Calu3 (cell line): ENCODE measurements at regions not wholly inside any gene's neighbourhood (a gene's known extent, or its start where the extent isn't known, plus 50 kb on each side); places are given as distances from the start of the nearest gene placed in this dataset.

Experiments used
- BruUV-seq: library from RNA; stranded (reverse); fragments of 400-500 nt; replicated peaks from 2 replicates; lab custom pipeline; 2021; lab: Mats Ljungman, UMichigan
- CTCF ChIA-PET: fragments of 300-600 bp; sonication (Branson Sonifier 250); formaldehyde crosslinking; loops from one replicate; lab custom pipeline; 2022; ENCODE audit warnings: antibody characterized with exemption; lab: Charles Lee
- DNase-seq: peaks from one replicate; pipeline ENCODE4 v3.0.0; 2022
- H3K27ac Mint-ChIP-seq: one replicate; pipeline ENCODE4 v1.8.0; 2022; ENCODE audit warnings: mixed read lengths; ENCODE audit not compliant: unreplicated experiment
- H3K27me3 Mint-ChIP-seq: one replicate; pipeline ENCODE4 v1.8.0; 2022; ENCODE audit warnings: mixed read lengths; ENCODE audit not compliant: unreplicated experiment
- H3K36me3 Mint-ChIP-seq: one replicate; pipeline ENCODE4 v1.8.0; 2022; ENCODE audit warnings: mild to moderate bottlenecking, moderate library complexity, mixed read lengths; ENCODE audit not compliant: insufficient read depth, unreplicated experiment
- H3K4me1 Mint-ChIP-seq: one replicate; pipeline ENCODE4 v1.8.0; 2022; ENCODE audit warnings: mild to moderate bottlenecking, low read depth, mixed read lengths; ENCODE audit not compliant: unreplicated experiment
- H3K4me3 Mint-ChIP-seq: one replicate; pipeline ENCODE4 v1.8.0; 2022; ENCODE audit warnings: mild to moderate bottlenecking, low read depth, moderate library complexity, mixed read lengths; ENCODE audit not compliant: unreplicated experiment
- H3K9me3 Mint-ChIP-seq: one replicate; pipeline ENCODE4 v1.8.0; 2022; ENCODE audit warnings: low read depth, mixed read lengths; ENCODE audit not compliant: unreplicated experiment
- intact Hi-C: fragments of 100-400 bp; cut with micrococcal nuclease; formaldehyde crosslinking; loops from one replicate; pipeline ENCODE4 v1.10.0; 2022; ENCODE audit not compliant: unreplicated experiment
- TF ChIP-seq, protein P1 (sequence below): fragments of 200-600 bp; IDR thresholded peaks from one replicate; pipeline ENCODE4 v1.8.0; 2022; ENCODE audit warnings: antibody characterized with exemption; ENCODE audit not compliant: unreplicated experiment

- no peak for DNase-seq
- no peak overlapping the region for H3K4me3 Mint-ChIP-seq
- CTCF ChIA-PET = no interaction called here
- H3K9me3 Mint-ChIP-seq = no peaks in the 10 kb centered on the region
- no peaks in the 10 kb centered on the region for H3K27me3 Mint-ChIP-seq
- TF ChIP-seq, protein P1, sequence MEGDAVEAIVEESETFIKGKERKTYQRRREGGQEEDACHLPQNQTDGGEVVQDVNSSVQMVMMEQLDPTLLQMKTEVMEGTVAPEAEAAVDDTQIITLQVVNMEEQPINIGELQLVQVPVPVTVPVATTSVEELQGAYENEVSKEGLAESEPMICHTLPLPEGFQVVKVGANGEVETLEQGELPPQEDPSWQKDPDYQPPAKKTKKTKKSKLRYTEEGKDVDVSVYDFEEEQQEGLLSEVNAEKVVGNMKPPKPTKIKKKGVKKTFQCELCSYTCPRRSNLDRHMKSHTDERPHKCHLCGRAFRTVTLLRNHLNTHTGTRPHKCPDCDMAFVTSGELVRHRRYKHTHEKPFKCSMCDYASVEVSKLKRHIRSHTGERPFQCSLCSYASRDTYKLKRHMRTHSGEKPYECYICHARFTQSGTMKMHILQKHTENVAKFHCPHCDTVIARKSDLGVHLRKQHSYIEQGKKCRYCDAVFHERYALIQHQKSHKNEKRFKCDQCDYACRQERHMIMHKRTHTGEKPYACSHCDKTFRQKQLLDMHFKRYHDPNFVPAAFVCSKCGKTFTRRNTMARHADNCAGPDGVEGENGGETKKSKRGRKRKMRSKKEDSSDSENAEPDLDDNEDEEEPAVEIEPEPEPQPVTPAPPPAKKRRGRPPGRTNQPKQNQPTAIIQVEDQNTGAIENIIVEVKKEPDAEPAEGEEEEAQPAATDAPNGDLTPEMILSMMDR = no peak
- BruUV-seq = no TSS peak
- intact Hi-C loops = loop anchor here (10.0 kb wide), 1 partner anchor 76 kb away; no protein-coding TSS in a partner anchor
- H3K27ac Mint-ChIP-seq = no peak overlapping the region
- H3K36me3 Mint-ChIP-seq = no peaks in the 10 kb centered on the region
- no peaks in the 10 kb centered on the region for H3K4me1 Mint-ChIP-seq
These were observed 201.7 kb downstream of the SPRY2 start for GRCh38 chr13:80139196-80139595.

DNA sequence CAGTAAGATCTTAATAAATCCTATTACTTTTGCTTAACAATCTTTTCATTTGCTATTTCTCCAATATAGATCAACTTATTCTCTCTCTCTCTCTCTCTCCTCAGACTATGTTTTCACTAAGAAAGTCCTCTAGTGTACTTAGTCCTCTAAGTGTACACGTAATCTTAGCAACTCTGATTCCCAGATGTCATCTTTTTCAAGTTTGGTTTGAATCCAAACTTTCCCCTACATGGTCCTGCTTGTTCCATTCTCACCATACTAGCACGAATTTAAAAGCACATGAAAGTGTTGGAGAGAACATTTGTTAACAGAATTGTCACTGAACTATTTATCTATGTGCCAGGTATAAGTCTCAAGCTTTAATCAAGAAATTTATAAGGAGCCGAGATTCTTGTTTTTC, 202.9 kb downstream of the SPRY2 start:
- no peaks in the 10 kb centered on the region for H3K4me1 Mint-ChIP-seq
- BruUV-seq = no TSS peak
- no peaks in the 10 kb centered on the region for H3K36me3 Mint-ChIP-seq
- no peaks in the 10 kb centered on the region for H3K27me3 Mint-ChIP-seq
- CTCF ChIA-PET = no interaction called here
- H3K9me3 Mint-ChIP-seq = no peaks in the 10 kb centered on the region
- no peak overlapping the region for H3K4me3 Mint-ChIP-seq
- TF ChIP-seq, protein P1 = no peak
- no peak for DNase-seq
- H3K27ac Mint-ChIP-seq = no peak overlapping the region
- intact Hi-C loops = loop anchor here (10.0 kb wide), 1 partner anchor 77 kb away; no protein-coding TSS in a partner anchor

- TF ChIP-seq, protein P1 = no peak
- intact Hi-C loops = loop anchor here (5.0 to 10.0 kb wide), 4 partner anchors 80 to 357 kb away; partner anchors contain the start of gene SPRY2
- no peak overlapping the region for H3K4me3 Mint-ChIP-seq
- H3K4me1 Mint-ChIP-seq = peaks cover 7% of the 10 kb centered on the region
- H3K9me3 Mint-ChIP-seq = no peaks in the 10 kb centered on the region
- H3K27ac Mint-ChIP-seq = no peak overlapping the region
- no peaks in the 10 kb centered on the region for H3K36me3 Mint-ChIP-seq
- no TSS peak for BruUV-seq
- no peaks in the 10 kb centered on the region for H3K27me3 Mint-ChIP-seq
- no peak for DNase-seq
- CTCF ChIA-PET = no interaction called here
These were observed 206.6 kb downstream of the SPRY2 start for GRCh38 chr13:80134346-80134745.

DNA sequence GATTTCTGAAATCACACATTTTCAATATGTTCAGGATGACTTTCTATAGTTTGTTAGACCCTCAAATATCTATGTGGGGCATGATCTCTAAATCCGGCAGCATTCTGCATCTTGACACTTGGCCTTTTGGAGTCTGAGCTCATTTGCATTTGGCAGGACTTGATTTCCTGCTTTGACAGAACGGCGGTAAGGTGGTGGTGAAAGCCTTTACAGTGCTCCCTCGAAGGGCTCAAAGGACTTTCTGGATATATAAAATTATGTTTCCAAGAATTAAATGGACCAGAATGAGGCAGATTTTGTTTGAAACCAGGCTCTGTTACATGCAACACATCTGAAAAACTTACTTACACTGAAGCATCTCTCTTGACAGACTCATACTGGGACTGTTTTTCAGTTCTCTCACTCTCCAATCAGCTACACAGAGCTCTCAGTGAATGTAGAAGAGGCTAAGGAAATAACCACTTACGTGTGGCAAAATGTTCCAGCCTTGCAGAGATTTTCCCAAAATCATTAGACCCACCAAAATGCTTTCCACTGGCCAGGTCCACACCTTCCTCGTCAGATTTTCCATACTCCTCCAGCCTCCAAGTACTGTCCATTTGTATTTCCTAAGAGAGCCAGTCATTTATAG, 207.2 kb downstream of the SPRY2 start:
- Mint-ChIP-seq H3K36me3 (no peaks in the 10 kb centered on the region), H3K9me3 (no peaks in the 10 kb centered on the region), H3K4me3 (peak overlapping the region; percentile 9), H3K27me3 (no peaks in the 10 kb centered on the region), H3K4me1 (peaks cover 7% of the 10 kb centered on the region), H3K27ac (no peak overlapping the region)
- intact Hi-C loops = loop anchor here (5.0 to 10.0 kb wide), 4 partner anchors 81 to 356 kb away; partner anchors contain the start of gene SPRY2
- BruUV-seq = no TSS peak
- CTCF ChIA-PET = no interaction called here
- TF ChIP-seq, protein P1 = no peak
- no peak for DNase-seq
